GM19438 (cell line): ENCODE measurements at regions not wholly inside any gene's neighbourhood (a gene's known extent, or its start where the extent isn't known, plus 50 kb on each side); places are given as distances from the start of the nearest gene placed in this dataset.
"Not testable (repeated sequence)": the region's sequence is repeated elsewhere in the genome, so short reads cannot be mapped to it uniquely, and the experiment has no call there.

Experiments
- ATAC-seq: cut with Tn5 transposase; IDR thresholded peaks from one replicate; pipeline ENCODE4 v1.9.1; 2021; ENCODE audit warnings: low read depth; ENCODE audit not compliant: unreplicated experiment

DNA sequence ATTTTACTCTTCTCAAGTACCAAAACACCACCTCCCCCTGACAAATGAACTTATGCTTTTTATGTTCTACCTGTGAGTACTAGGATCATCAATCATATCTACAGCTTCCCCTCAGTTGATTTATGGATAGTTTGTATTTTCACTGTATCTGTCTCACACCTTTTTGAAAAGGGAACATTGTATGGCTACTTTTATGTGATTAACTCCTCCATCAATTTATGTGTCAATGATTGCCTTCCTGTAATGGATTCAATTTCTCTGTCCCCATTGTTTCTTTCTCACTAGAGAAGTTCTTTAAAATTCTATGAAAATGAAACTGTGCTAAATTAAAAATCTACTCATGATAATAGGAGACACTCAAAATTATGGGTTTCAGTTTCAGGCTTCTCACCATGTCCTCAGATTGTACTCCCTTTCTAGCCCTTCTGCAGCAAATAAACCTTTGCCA is 935.0 kb downstream of the TRIB2 start:
- ATAC-seq: no peak

DNA sequence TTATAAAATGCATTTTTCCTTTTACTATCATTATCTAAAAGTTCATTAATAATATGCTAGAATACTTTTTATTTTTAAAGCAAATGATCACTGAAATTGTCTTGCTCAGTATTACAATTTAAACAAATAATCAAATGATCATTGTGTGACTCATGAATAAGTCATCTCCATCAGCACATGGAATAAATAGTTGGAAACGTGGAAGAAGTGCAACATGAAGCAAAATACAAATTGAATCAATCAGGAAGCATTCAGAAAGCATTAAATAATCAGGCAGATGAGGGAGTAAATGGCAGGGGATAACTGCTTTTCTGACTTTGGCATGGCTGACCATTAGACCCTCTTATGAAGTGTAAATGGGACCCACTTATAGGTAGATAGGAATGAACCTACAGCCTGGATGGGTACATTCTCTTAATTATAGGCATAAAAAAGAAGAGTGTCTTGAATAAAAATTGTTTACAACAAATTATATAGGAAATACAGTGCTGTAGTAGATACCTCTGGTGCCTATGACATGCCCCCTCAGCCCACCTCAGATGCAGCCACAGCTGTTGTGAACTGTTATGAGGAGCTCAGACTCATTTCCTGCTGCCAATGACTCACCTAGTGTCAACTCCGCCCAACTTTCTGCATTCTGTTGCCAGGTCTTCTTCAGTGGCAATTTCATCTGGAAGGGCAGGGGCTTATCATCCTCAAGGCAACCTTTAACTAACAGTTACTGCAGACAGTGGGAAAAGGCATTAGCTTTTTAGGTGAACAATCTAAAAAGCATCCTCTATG is 936.0 kb downstream of the TRIB2 start:
- no peak for ATAC-seq

DNA sequence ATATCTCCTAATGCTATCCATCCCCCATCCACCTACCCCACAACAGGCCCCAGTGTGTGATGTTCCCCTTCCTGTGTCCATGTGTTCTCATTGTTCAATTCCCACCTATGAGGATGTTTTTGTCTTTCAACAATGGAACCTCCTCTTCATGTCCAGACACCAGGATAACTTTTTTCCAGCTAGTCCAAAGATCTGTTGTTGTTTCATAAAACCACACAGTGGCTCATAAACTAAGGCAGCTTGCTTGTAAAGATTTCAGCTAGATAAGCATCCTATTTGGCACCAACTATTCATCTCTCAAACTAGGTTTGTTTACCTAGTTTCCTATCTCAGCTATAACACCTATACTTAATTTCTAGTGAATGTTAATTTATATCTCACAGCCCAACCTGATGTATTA is 937.7 kb downstream of the TRIB2 start:
- ATAC-seq: no peak

DNA sequence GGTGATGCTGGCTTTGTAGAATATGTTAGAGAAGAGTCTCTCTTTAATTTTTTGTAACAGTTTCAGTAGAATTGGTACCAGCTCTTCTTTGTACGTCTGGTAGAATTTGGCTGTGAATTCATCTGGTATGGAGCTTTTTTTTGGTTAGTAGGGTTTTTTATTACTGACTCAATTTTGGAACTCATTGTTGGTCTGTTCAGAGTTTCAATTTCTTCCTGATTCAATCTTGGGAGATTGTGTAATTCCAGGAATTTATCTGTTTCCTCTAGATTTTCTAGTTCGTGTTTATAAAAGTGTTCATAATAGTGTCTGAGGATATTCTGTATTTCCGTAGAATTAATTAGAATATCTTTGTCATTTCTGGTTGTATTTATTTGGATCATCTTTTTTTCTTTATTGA is 943.5 kb downstream of the TRIB2 start:
- no peak for ATAC-seq

DNA sequence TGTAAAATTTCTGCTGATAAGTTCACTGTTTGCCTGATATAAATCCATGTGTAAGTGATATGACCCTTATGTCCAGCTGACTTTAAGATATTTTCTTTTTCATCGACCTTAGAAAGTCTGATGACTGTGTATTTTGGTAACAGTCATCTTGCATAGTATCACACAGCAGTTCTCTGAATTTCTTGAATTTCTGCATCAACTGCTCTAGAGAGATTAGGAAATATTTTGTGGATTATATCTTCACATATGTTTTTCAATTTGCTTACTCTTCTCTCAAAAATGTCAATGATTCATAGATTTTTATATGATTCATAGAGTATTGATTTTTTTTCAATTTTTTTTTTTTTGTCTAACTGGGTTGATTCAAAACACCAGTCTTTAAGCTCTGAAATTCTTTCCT is 945.3 kb downstream of the TRIB2 start:
- no peak for ATAC-seq

DNA sequence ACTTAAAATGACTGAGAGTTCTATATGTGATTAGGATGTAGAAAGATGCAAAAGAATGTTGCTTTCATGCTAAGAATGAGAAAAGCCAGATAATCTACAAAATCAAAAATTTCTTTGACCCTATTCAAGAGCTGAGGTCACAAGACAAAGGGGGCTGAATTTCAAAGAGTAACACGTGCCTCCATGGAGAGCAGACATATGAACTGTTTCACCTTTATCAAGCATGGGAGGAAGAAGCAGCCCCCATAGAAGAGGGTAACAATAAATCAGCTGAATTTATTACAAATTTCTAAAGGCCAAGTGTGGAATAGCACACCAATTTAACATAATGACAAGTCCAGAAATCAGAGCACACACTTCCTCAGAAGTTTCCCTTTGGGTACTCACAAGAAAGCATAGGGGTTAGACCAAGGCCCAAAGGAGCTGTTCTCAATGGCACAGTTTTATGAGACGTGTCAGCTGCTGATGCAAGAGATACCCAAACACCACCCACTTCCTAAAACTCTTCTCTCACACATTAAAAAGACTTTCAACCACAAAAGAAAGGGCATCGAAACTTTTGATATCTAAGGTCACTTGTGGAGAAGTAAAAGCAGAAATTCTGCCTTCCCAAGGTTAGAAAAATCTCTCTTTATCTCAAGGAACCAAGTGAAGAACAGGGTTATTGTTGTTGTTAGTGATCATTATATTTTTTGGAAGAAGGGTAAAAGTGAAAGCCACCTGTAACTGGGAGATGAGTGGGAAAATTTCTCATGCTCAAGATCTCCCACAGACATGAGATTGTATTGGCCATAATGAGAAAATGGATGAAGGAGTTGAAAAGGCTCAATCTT is 950.1 kb downstream of the TRIB2 start:
- no peak for ATAC-seq

DNA sequence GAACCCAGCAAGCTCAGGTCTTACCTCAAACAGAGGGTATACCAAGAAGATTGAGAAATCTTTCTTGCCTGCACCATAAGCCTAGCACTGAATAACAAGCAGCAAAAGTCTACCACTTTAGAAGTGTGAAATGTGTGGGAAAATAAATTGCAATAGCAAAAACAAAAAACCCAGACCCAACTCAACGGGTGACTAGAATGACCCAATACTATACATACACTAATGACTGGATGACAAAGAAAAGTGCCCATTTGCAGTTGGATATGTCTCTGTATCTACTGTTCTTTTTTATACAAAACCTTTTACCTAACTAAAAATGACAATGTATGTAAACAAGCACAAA is 950.6 kb downstream of the TRIB2 start:
- no peak for ATAC-seq

DNA sequence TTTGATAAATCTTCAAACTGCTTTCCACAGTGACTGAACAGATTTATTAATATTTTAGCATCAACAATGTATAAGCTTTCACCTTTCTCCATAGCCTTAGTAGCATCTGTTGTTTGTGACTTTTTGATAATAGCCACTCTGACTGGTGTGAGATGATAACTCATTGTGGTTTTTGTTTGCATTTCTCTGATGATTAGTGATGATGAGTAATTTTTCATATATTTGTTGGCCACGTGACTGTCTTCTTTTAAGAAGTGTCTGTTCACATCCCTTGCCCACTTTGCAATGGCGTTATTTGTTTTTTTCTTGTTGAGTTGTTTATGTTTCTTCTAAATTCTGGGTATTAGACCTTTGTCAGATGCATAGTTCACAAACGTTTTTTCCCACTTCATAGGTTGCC is 952.9 kb downstream of the TRIB2 start:
- ATAC-seq: no peak

DNA sequence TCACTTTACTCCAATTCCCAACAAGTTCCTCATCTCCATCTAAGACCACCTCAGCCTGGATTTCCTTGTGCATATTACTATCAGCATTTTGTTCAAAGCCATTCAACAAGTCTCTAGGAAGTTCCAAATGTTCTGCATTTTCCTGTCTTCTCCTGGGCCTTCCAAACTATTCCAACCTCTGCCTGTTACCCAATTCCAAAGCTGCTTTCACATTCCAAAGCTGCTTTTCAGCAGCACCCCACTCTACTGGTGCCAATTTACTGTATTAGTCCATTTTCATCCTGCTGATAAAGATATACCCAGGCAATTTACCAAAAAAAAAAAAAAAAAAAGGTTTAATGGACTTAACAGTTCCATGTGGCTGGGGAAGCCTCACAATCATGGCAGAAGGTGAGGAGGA is 957.1 kb downstream of the TRIB2 start:
- ATAC-seq: not testable (repeated sequence)

DNA sequence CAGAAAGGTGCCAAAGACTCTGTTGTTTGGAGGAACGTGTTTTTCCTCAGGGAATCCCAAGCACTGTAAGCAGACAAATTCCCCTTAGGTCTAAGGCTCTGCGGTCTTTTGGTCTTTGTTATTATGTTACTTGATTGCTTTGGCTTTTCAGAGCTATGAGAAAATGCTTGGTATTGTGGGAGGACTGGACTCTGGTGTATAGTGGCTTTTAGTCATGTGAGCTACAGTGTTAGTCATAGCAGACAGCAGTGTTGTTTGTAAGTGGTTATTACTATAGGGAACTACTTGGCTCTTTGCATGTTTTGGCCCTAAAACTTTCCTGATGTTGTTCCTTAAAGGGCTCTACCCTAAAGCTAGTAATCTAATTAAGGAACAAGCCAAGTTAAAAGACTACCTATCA is 956.2 kb upstream of the LRATD1 start:
- no peak for ATAC-seq

DNA sequence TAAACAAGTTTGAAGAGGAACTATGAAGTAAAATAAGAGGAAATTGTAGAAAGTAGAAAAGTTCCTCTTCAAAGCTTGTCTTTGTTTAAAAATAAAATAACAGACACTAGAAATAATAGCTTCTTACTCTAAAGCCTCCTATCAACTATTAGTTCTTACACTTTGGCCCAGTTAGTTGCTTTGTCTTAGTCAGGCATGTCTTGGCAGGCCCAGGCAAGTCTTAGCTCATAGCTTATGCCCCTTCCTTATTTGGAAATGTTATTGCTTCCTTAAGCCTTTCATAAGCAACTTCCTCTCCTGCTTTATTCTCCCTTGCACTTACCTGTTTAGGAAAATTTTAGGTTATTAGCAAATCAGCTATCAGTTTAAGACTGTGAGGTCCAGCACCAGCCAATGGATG is 950.6 kb upstream of the LRATD1 start:
- ATAC-seq: no peak

DNA sequence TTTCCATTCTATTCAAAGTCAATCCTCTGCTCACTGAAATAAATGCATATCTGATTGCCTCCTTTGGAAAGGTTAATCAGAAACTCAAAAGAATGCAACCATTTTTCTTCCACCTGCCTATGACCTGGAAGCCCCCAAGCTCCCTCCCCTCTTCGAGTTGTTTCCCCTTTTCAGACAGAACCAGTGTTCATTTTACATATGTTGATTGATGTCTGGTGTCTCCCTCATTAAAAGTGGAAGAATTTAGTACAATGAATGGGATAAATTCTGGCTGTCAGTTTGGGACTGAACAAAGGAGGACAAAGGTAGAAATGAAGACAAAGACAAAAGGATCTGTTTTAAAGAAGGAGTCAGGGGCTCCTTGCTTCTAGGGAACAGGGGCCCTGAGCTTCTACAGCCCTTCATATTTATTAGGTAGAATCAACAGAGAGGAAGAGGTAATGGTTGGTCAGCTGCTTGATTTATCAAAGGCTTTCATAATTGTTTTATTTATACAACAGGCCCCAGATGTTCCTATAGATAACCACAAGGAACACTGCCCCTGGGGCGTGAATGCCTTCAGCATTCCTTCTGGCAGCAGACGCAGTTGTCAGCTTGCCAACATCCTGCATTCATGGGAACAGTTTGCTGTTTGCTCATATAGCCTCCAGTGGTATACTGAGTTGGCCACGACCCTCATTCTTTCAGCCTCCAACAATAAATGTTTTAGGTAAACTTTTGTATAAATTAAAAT is 949.8 kb upstream of the LRATD1 start:
- no peak for ATAC-seq

DNA sequence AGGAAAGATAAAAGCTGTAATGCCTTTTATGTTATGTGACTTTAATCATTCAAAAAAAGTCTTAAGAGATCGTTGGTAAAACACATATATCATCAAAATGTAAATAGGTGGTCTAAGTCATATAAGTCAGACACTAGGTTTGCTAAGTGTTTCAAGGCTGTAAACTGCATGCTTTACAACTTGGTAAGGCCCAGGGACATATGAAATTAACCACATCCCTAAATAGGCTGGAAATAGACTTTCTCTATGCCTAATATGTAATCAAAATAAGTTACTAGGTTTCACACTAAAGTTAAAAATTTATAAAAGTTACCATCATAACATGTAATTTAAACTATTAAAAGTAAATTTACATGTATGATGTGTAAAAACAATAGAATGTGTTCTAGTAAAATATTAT is 946.3 kb upstream of the LRATD1 start:
- no peak for ATAC-seq

DNA sequence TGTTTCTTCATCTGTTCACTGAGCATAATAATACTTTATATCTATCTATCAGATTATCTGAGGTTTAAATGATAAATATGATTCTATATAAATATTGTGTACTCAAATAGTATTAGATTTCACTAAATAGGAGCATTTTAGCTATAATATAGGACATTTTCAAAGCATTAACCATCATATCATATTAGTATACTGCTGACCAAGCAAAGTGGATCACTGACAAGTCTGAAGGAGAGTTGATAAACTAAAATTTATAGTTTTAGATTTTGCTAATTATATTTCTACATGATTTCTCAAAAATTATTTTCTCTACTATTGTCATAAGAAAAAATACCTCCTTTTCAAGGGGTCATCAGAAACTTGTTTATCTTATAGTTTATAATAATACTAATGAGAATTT is 937.8 kb upstream of the LRATD1 start:
- ATAC-seq: no peak

DNA sequence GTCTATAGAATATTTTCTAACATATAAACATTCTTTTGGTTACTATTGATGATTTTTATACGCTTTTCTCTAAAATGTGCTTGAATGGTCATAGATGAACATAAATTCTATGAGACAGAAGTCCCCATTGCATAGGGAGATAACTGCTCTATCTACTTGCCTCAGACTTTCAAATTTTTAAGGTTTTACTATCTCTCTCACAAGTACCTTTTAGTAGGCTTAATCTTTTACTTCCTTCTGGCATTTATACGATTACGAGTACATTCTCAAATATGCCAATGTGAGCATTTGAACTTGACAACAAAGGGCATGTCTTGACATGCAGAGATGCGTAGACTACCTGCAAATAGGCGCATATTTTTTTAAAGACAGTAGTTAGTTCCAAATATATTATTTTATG is 935.9 kb upstream of the LRATD1 start:
- ATAC-seq: no peak

DNA sequence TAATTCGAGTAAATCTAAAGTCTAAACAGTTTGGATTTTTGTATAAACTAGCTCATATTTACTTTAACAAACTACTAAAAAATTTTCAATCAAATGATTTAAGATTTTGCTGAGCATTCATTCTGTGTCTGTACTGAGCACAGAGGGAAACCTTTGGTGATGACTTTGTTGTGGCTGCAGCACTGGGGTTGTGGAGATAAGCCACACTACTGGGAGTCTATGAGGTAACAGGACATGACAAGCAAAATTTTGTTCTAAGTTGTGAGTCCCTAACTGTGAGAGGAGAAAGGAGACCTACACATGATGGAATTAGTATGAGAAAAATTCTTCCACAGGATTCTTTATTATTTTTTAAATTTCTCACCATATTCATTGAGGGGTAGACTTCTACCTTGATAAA is 933.7 kb upstream of the LRATD1 start:
- ATAC-seq: no peak

DNA sequence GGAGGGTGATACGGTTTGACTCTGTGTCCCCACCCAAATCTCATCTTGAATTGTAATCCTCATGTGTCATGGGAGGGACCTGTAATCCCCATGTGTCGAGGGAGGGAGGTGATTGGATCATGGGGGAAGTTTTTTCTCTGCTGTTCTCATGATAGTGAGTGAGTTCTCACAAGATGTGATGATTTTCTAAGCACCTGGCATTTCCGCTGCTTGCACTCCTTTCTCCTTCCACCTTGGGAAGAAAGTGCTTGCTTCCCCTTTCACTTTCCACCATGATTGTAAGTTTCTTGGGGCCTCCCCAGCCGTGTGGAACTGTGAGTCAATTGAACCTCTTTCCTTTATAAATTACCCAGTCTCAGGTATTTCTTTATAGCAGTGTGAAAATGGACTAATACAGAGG is 932.6 kb upstream of the LRATD1 start:
- ATAC-seq: not testable (repeated sequence)

DNA sequence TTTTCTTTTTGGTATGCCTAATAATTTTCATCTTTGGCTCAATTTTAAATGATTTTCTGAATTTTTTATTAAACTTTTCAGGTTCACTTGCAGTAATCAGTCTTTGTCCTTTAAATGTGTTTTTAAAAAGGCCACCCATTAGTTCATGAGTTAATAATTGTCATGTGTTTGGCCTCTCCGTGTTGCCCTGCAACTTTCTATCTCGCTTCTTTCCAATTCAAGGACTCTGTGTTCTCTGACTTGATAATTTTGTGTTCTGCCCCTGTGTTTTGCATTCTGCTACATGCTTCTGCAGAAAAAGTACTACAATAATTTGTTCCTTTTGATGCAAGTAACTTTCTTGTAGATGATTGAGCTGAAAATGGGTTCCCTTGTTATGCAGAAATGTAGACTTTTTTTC is 921.4 kb upstream of the LRATD1 start:
- no peak for ATAC-seq

DNA sequence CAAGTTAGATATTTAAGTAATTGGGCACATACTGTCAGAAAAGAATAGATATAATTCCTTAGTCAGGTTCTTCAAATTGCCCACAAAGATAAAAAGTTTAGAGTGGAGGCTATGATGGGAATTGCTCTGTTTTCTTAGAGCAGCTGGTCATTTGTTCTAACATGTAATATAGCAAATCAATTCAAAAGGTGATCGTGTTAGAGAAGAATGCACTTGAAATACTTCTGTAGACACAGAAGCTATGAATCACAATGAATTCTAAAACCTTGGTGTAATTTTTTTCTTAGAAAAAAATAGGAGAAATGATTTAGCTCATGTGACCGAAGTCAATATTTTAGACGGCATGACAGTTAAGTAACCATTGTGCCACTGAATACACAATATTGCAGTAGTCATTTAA is 918.1 kb upstream of the LRATD1 start:
- ATAC-seq: no peak

DNA sequence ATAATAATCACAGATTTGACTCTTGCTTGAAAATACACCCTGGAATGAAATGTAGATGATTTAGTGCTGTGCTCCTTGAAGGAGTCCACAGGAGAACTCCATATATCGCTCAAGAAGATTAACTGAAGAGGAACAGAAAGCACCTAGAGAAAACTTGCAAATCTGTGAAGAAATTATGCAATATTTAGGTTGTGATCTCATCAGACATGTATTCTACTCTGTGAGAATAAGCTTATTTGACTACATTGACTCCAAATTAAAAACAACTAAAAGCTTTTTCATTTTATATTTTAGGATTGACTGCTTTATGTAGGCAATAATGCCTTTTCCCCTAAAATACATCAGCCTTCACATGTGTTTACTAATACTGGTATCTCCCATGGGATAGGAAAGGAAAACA is 906.6 kb upstream of the LRATD1 start:
- ATAC-seq: no peak

DNA sequence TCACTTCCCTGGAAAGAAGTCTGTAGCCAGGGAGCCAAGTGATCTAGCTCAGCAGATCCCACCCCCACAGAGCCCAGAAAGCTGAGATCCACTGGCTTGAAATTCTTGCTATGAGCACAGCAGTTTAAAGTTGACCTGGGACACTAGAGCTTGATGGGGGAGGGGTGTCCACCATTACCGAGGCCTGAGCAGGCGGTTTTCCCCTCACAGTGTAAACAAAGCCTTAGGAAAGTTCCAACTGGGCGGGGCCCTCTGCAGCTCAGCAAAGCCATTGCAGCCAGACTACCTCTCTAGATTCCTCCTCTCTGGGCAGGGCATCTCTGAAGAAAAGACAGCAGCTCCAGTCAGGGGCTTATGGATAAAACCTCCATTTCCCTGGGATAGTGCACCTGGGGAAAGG is 887.2 kb upstream of the LRATD1 start:
- no peak for ATAC-seq
